Activated CD4-positive, CD25-positive, alpha-beta regulatory T cell treated with anti-CD3 and anti-CD28 coated beads, Interleukin-2, amount 50 U/mL, for 16 hours (primary cell): ENCODE measurements at regions not wholly inside any gene's neighbourhood (a gene's known extent, or its start where the extent isn't known, plus 50 kb on each side); places are given as distances from the start of the nearest gene placed in this dataset.
"Not testable (repeated sequence)": the region's sequence is repeated elsewhere in the genome, so short reads cannot be mapped to it uniquely, and the experiment has no call there.

ENCODE experiments used
- DNase-seq: peaks from one replicate; pipeline ENCODE4 v3.0.0-alpha.2; 2020; ENCODE audit warnings: low read depth, low spot score

DNA sequence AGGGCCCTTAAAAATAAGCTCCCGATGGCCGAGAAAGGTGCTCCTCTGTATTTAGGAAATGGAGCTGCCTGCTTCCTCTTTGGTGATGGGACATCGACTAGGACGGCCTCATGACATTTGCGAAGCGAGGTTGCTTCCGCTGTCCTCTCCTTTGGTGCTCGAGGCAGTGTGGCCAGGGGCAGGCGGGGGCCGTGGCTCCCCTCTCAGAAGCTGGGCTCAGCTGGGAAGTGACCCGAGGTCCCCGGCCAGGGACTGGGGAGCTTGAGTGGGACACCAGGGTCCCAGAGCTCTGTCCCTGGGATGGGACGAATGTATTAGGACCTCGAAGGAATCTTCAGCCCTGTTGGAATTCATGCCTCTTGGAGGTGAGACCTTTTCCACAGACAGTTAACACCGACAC is 151.1 kb downstream of the CTTN start:
- no peak for DNase-seq

DNA sequence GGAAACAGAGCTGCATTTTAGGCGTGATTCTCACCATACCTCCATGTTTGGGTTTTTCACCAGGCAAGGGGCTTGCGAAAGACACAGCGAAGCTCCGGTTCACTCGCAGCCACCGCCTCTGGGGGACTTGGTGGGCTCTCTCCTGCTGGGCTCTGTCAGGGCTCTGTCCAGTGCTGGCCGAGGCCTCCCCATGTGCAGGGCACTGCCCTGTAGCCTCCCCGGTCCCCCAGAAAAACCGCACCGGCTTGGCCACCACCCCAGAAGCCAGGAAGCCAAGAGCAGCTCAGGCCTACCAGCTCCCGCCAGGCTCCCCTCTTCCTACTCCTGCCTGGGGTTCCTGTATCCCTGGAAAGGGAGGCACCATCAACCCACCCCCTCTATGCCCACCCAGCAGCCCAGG is 151.5 kb downstream of the CTTN start:
- no peak for DNase-seq

GRCh38 chr11:70550456-70551195 is 152.3 kb downstream of the CTTN start:
- DNase-seq = no peak

DNA sequence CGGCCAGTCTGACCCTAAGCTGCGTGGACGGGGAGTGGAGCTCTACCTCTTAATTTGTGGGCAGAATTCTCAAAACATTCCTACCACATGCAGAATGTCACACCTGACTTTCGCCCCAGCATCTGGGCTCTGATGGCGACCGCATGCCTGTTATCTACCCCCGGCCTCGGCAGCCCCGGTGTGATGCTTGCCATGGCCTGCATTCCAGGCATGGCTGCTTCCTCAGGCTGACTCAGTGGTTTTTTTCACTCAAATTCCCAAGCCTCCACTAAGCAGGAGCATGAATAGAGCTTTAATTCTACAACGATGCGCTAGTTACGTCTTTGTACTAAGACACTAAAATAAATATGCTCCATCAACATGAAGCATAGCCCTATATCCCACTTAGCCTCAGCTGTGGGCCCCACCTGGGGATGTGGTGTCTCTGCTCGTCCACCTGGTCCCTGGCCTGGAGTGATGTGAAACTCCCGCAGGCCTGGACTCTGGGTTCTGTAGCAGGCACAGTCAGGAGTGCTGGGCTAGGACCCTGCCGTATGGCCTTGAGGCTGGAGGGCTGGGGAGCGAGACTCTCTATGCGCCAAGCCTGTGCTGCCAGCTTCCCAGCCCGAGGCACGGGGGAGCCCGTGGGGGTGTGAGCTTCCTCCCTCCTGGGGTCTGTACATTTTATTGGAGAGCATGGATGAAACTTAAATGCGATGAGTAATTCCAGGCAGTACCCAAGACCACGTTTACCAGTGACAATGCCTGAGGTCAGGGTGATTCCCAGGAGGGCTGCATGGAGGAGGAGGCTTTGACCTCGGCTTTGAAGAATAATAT is 153.2 kb downstream of the CTTN start:
- DNase-seq = no peak

- DNase-seq = no peak
Measured at GRCh38 chr11:70552167-70553150, 154.1 kb downstream of the CTTN start.

DNA sequence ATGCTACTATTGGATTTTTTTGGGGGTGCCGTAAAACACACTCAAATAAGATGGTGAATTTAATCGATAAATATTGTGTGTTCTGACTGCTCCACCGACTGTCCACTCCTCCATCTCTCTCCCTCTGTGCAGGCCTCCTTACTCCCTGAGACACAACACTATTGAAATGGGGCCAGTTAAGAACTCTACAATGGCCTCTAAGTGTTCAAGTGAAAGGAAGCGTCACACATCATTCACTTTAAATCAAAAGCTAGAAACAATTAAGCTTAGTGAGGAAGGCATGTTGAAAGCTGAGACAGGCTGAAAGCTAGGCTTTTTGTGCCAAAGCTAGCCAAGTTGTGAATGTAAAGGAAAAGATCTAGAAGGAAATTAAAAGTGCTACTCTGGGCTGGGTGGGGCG is 156.7 kb downstream of the CTTN start:
- no peak for DNase-seq

DNA sequence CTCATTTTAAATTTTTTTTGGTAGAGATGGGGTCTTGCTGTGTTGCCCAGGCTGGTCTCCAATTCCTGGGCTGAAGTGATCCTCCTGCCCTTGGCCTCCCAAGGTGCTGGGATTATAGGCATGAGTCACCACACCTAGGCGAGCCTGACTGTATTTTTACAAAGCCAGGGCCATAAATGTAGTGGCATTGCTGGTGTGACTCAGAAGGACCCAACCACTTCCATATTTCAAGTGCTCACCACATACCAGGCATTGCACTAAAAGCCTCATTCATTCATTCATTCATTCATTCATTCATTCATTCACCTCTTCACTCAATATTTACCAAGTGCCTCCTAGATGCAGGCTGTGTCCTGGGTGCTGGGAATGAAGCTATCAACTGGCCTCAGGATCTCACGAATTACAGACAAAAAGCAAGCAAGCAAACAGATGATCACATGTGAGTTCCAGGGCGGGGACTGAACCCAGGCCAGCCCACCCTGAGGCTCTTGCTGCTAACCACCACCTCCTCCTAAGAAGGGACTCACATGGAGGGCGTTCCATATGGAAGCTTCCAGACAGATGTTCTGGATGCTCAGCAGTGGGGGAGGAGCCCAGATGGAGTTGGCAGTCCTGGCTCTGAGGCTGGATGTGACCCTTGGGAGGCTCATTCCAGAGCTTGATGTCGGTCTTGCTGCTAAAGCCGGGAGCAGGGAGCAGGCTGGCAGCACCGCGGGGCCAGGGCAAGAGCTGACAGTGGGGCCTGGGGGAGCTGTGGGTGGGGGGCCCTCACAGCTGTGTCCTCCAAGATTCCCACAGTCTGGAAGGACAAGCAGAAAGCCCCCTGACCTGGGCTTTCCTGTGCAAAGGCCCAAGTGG is 158.8 kb downstream of the CTTN start:
- no peak for DNase-seq

- no peak for DNase-seq
Measured at GRCh38 chr11:70557742-70558485, 159.6 kb downstream of the CTTN start.

DNA sequence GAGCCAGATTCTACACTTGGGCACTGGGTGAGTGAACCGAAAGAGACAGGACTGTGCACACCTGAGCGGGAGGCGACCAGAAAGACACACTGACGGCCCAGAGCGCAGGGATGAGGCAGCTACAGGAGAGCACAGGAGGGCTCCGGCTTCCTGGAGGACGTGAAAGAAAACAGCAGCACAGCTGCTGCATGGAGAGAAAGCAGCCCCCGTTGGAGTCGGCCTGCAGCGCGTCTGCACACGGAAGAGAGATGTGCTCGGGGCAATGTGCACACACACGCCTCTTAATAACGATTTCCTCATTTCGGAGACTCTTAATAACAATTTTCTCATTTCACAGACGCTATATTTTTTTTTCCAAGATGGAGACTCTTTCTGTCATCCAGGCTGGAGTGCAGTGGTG is 160.4 kb downstream of the CTTN start:
- no peak for DNase-seq

DNA sequence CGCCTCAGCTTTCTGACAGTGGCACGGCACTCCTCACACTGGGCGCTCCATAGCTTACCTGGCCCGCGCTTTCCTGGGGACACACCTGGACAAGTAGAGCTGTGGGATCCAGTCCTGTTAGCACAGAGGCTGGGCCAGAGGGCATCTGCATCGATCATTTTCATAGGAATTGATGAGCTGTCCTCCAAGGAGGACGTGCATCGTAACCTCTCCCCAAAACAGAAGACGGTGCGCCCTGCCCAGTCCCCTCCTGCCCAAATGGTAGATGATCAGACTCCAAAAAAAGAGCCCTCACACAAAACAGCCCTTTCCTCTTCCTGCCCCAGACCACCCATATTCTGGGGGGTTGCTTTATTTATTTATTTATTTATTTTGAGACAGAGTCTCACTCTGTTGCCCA is 161.2 kb downstream of the CTTN start:
- DNase-seq = no peak

DNA sequence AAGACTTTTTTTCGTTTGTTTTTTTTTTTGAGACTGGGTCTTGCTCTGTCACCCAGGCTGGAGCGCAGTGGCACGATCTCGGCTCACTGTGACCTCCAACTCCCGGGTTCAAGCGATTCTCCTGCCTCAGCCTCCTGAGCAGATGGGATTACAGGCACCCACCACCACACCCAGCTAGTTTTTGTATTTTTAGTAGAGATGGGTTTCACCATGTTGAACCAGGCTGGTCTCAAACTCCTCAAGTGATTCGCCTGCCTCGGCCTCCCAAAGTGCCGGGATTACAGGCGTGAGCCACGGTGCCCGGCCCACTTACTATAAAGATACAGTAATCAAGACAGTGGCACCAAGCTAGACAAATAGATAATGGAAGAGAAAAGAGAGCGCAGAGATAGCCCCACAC is 162.3 kb downstream of the CTTN start:
- not testable (repeated sequence) for DNase-seq

DNA sequence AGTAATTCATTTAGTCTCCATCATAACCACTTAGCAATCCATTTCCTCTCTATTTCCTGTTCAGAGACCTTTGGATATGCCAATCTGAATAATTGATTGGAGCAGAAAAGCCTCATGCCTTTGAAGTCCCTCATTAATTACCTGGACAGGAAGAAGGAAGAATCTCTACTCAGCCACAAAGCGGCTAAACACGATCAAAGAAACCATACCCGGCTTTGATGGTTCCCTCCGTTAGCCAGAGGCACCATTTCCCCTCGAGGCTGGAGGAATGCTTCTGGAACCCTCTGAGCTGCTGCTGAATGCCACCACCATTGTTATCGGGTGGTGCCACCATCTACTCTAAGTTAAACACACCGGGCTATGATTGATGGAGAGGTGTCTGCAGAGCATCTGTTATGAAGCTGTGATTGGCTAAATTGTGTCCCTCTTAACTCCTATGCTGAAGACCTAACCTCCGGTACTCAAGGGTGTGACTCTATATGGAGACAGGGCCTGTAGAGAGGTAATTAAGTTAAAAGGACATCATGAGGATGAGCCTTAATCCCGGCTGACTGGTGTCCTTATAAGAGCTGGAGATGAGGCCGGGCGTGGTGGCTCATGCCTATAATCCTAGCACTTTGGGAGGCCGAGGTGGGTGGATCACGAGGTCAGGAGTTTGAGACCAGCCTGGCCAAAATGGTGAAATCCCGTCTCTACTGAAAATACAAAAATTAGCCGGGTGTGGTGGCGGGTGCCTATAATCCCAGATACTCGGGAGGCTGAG is 168.6 kb downstream of the CTTN start:
- DNase-seq = no peak

DNA sequence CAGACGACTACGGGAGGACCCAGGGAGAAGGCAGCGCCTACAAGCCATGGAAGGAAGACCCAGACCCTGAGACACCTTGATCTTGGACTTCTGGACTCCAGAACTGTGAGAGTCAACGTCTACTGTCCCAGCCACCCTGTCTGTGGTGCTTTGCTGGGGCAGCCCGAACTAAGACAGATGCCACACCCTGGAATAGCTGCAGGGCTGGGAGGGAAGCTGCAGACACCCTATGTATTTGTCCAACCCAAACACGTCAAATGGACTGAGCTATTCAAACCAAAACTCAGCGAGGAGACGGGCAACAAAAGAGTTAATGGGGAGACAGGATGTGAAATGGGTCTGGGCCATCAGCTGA is 169.3 kb downstream of the CTTN start:
- DNase-seq = no peak

DNA sequence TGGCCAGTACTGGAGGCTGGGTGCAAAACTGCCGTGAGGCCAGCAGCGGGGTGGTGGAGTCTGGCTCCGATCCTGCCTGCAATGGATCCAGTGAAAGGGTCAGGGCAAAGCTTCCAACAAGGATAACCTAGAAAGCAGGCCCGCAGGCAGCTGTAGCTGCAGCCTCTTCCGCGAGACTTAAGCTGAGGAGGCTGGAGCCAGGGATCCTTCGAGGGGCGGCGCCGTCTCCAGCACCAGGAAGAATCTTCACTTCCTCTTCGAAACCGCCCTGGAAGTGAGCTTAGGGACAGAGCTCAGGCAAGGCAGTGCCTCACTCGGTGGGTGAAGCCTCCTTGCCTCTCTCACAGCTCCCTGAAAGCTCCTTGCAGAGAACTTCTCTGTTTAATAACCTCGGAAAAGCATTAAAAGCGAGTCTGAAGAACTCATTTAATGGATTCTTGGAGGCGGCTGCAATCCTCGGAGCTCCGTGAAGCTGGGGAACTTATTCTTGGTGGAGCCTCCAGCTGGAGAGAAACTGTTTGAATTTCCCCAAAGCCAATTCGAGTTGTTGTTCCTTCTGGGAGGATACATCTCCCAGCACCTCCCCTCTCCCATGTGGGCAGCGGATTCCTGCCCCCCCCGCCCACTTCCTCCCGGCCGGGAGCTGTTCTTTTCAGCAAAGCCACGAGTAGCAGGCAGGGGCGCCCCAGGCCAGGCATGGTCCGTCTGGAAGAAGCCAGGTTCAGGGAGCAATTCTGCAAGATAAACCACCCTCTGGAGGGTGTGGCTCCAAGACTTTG is 169.9 kb downstream of the CTTN start:
- no peak for DNase-seq

DNA sequence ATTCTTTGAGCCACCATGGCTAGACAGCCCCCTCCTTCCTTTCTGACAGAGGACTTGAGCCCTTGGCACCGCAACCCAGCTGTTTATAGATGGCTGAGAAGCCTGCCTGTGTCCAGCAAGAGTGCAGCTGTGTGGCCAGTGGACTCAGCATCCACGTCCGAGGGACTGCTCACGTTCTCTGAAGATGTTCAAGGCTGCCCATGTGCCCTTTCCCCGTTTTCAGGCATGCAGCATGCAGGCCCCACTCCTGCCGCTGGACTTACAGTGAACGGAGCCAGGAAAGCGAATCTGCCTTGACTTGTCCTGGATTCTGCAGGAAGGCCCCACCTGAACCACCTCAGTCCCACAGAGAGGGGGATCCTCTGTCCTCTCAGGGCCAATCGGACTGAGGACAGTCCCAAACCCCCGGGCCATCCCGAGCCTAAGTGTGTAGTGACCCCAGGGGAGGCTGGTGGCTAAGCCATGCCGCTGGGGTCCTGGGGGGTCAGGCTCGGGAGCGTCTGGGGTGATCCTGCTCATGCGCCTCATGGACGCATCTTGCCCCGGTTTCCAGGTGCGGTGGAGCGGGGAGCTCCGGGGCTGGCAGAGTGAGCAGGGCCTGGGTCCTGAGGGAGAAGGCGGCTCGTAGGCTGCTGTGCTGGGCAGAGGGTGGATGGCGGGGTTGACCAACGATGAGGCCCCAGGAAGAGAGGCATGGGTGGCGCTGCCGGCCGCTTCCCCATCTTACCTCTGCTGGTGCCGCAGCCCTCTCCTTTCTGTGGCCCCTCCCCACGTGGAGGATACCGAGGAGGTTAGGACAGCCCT is 170.7 kb downstream of the CTTN start:
- no peak for DNase-seq

- no peak for DNase-seq
Measured at GRCh38 chr11:70569618-70569890, 171.2 kb downstream of the CTTN start.

DNA sequence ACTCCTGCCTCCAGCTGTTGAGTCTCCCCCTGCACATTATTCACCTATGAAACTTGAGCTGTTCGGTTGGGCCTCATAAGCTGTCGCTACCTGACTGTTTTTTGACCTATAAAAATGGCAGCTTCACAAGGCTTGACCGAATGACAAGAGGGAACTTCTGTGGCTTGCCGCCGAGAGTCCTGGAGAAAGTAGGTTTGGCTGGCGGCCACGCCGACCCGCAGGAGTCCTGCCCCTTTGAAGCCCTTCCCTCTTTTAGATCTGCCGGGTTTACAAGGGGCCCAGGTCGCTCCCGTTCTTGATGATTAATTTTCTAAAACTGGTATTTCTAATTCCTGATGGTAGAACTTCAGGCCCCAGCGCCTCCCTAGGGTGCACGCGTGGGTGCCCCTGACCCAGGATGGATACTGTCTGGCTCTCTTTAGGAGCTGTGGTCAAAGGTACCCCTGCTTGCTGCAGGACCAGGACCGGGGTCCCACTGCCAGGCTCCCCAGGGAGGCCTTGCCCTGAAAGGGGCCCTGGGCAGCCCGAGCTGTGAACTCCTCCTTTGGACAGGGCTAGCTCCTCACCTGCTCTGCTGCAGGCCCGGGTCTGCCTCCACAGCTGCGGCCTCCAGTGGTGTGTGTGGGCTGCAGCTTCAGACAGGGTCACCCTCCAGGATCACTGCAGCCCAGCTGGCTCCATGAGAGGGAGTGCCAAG is 171.8 kb downstream of the CTTN start:
- no peak for DNase-seq
